SK-N-SH (cell line): ENCODE measurements at regions not wholly inside any gene's neighbourhood (a gene's known extent, or its start where the extent isn't known, plus 50 kb on each side); places are given as distances from the start of the nearest gene placed in this dataset.

Experiments
- CTCF ChIA-PET: fragments of 300-600, 350-600 bp; formaldehyde crosslinking; extraction: SDS; loops from one replicate; lab custom pipeline; 2021; lab: Yijun Ruan, JAX
- POLR2A ChIA-PET: fragments of 350-600 bp; sonication (Branson Sonifier 250); formaldehyde crosslinking; extraction: SDS; loops from one replicate; lab custom pipeline; 2020; ENCODE audit warnings: antibody characterized with exemption, inconsistent platforms; lab: Yijun Ruan, JAX
- DNase-seq: peaks from one replicate; pipeline ENCODE4 v3.0.0; 2012
- H2AFZ ChIP-seq: fragments of 200-600 bp; sonication (generic); 2 replicates; pipeline ENCODE4 v1.8.1; 2016; ENCODE audit warnings: antibody characterized with exemption, mild to moderate bottlenecking, low read depth
- H3F3A ChIP-seq: fragments of 200-600 bp; sonication (generic); replicated peaks from 2 replicates; pipeline ENCODE3; 2016; ENCODE audit warnings: antibody characterized with exemption, mild to moderate bottlenecking; ENCODE audit not compliant: insufficient read depth
- H3K27ac ChIP-seq, 2 experiments: fragments of 200-500 bp in 1 of 2; fragments of 200-600 bp in 1 of 2; sonication (Bioruptor generic) in 1 of 2; sonication (generic), shearing (Covaris generic) in 1 of 2; 2 replicates each; pipeline versions ENCODE4 v1.5.1 to v1.6.1; 2014 to 2016; ENCODE audit warnings: low read depth in 2 of 2, inconsistent platforms in 1 of 2, low read length in 1 of 2, mild to moderate bottlenecking in 1 of 2, mixed read lengths in 1 of 2
- H3K27me3 ChIP-seq: fragments of 200-600 bp; sonication (generic), shearing (Covaris generic); 2 replicates; pipeline ENCODE4 v1.6.1; 2016; ENCODE audit warnings: mixed run types; ENCODE audit not compliant: insufficient read depth
- H3K36me3 ChIP-seq, 2 experiments: fragments of 200-500 bp in 1 of 2; fragments of 200-600 bp in 1 of 2; sonication (Bioruptor generic) in 1 of 2; sonication (generic) in 1 of 2; replicated peaks in 1 of 2; 2 replicates each; pipeline versions ENCODE3 to v1.5.1; 2014 to 2016; ENCODE audit warnings: low read length in 1 of 2, mild to moderate bottlenecking in 1 of 2; ENCODE audit not compliant: insufficient read depth in 2 of 2, control insufficient read depth in 1 of 2
- H3K4me1 ChIP-seq, 2 experiments: fragments of 200-500 bp in 1 of 2; fragments of 200-600 bp in 1 of 2; sonication (Bioruptor generic) in 1 of 2; sonication (generic), shearing (Covaris generic) in 1 of 2; 2 replicates each; pipeline versions ENCODE4 v1.5.1 to v1.6.1; 2014 to 2016; ENCODE audit warnings: low read depth in 1 of 2, low read length in 1 of 2, mixed run types in 1 of 2; ENCODE audit not compliant: insufficient read depth in 2 of 2, control insufficient read depth in 1 of 2
- H3K4me2 ChIP-seq: fragments of 200-600 bp; sonication (generic), shearing (Covaris generic); 2 replicates; pipeline ENCODE4 v1.6.1; 2017; ENCODE audit warnings: mixed run types
- H3K4me3 ChIP-seq, 2 experiments: fragments of 200-500 bp in 1 of 2; fragments of 200-600 bp in 1 of 2; sonication (Bioruptor generic) in 1 of 2; sonication (generic), shearing (Covaris generic) in 1 of 2; 2 replicates each; pipeline versions ENCODE4 v1.5.1 to v1.8.1; 2014 to 2016; ENCODE audit warnings: low read depth in 2 of 2, inconsistent platforms in 1 of 2, low read length in 1 of 2, mild to moderate bottlenecking in 1 of 2, mixed read lengths in 1 of 2, moderate library complexity in 1 of 2
- H3K79me2 ChIP-seq: fragments of 200-600 bp; sonication (generic); 2 replicates; pipeline ENCODE4 v1.8.1; 2017; ENCODE audit warnings: mild to moderate bottlenecking; ENCODE audit not compliant: insufficient read depth
- H3K9ac ChIP-seq: fragments of 200-600 bp; sonication (generic); 2 replicates; pipeline ENCODE4 v1.6.1; 2017; ENCODE audit warnings: mixed run types
- H3K9me2 ChIP-seq: fragments of 200-600 bp; sonication (generic); 2 replicates; pipeline ENCODE4 v1.6.1; 2017; ENCODE audit warnings: mixed run types
- H3K9me3 ChIP-seq: fragments of 200-600 bp; sonication (generic); 2 replicates; pipeline ENCODE4 v1.6.1; 2017; ENCODE audit warnings: mixed run types, mild to moderate bottlenecking, moderate library complexity
- H4K20me1 ChIP-seq: fragments of 200-600 bp; sonication (generic); 2 replicates; pipeline ENCODE4 v1.6.1; 2017; ENCODE audit warnings: mild to moderate bottlenecking, mixed run types; ENCODE audit not compliant: insufficient read depth
- EP300 ChIP-seq, 2 experiments: IDR thresholded peaks; 2 replicates each; pipeline versions ENCODE4 v1.4.0 to v1.6.1; 2012; ENCODE audit warnings: borderline replicate concordance in 1 of 2, low read depth in 1 of 2, low read length in 1 of 2
- FOXJ3 ChIP-seq: sonication (generic); formaldehyde crosslinking; IDR thresholded peaks from 2 replicates; pipeline ENCODE4 v1.5.1; 2020; ENCODE audit warnings: mild to moderate bottlenecking, missing genetic modification reagents
- FOXM1 ChIP-seq: IDR thresholded peaks from 2 replicates; pipeline ENCODE4 v1.4.0; 2012; ENCODE audit warnings: low read depth, mild to moderate bottlenecking
- JUND ChIP-seq: IDR thresholded peaks from 2 replicates; pipeline ENCODE4 v1.4.0; 2012
- MXI1 ChIP-seq: IDR thresholded peaks from 2 replicates; pipeline ENCODE4 v1.6.1; 2012; ENCODE audit warnings: mild to moderate bottlenecking, low read depth, low read length, improper control_type of control experiment
- NRF1 ChIP-seq: IDR thresholded peaks from 2 replicates; pipeline ENCODE4 v1.6.1; 2012; ENCODE audit warnings: low read depth, mild to moderate bottlenecking, low read length
- RCOR1 ChIP-seq: fragments of 150-350 bp; IDR thresholded peaks from 2 replicates; pipeline ENCODE4 v1.6.1; 2017; ENCODE audit warnings: antibody characterized with exemption, low read length
- REST ChIP-seq: IDR thresholded peaks from 2 replicates; pipeline ENCODE4 v1.6.1; 2012; ENCODE audit warnings: mild to moderate bottlenecking, low read depth, low read length, moderate library complexity
- RFX5 ChIP-seq: IDR thresholded peaks from 2 replicates; pipeline ENCODE4 v1.6.1; 2012; ENCODE audit warnings: mild to moderate bottlenecking, improper control_type of control experiment, low read length
- RXRA ChIP-seq: IDR thresholded peaks from 2 replicates; pipeline ENCODE4 v1.4.0; 2012; ENCODE audit warnings: low read depth, mild to moderate bottlenecking, borderline replicate concordance
- WGBS: methylation state at CpG from one replicate; pipeline ENCODE4 v1.1.6; 2017; ENCODE audit warnings: low lambda C conversion rate; 5-methylcytosine and 5-hydroxymethylcytosine counted together
- TF ChIP-seq, protein P1 (sequence below): IDR thresholded peaks from 2 replicates; pipeline ENCODE4; 2012
- TF ChIP-seq, protein P2 (sequence below): IDR thresholded peaks from 2 replicates; pipeline ENCODE4 v1.4.0; 2012; ENCODE audit warnings: low read depth, borderline replicate concordance
- TF ChIP-seq, protein P3 (sequence below): fragments of 150-350 bp; IDR thresholded peaks from 2 replicates; pipeline ENCODE4 v1.6.1; 2016; ENCODE audit warnings: mild to moderate bottlenecking, low read depth, low read length

GRCh38 chr1:193697776-193698175 is 511.4 kb upstream of the B3GALT2 start:
- Histone ChIP-seq H3K27me3 (no peaks in the 10 kb centered on the region), H3K9me3 (no peaks in the 10 kb centered on the region), H2AFZ (no peak overlapping the region), H4K20me1 (no peaks in the 10 kb centered on the region), H3K9me2 (no peaks in the 10 kb centered on the region), H3K9ac (no peak overlapping the region), H3K4me2 (no peak overlapping the region), H3K79me2 (no peaks in the 10 kb centered on the region), H3K4me3 (no peak overlapping the region), H3K4me1 (peaks cover 4% of the 10 kb centered on the region in 2 experiments; a peak in 2 of 4 replicates), H3K36me3 (no peaks in the 10 kb centered on the region), H3K27ac (no peak overlapping the region), H3F3A (peaks cover 11% of the 10 kb centered on the region)
- 36% methylated on average over 3 of the region's 3 CpGs for WGBS
- ChIA-PET POLR2A (no interaction called here), CTCF (no interaction called here)
- TF ChIP-seq, protein P1, sequence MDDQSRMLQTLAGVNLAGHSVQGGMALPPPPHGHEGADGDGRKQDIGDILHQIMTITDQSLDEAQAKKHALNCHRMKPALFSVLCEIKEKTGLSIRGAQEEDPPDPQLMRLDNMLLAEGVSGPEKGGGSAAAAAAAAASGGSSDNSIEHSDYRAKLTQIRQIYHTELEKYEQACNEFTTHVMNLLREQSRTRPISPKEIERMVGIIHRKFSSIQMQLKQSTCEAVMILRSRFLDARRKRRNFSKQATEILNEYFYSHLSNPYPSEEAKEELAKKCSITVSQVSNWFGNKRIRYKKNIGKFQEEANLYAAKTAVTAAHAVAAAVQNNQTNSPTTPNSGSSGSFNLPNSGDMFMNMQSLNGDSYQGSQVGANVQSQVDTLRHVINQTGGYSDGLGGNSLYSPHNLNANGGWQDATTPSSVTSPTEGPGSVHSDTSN, result no peak
- no peak for TF ChIP-seq EP300 (IDR thresholded peaks at IDR 0.05; ENCODE audit: borderline replicate concordance in 1 of 2, low read depth in 1 of 2, low read length in 1 of 2)
- no peak for TF ChIP-seq RXRA
- no peak for TF ChIP-seq RFX5
- no peak for TF ChIP-seq REST
- no peak for TF ChIP-seq FOXM1
- no peak for TF ChIP-seq JUND
- DNase-seq, result no peak

GRCh38 chr1:193697115-193697762 is 510.8 kb upstream of the B3GALT2 start:
- H3K79me2 ChIP-seq, result no peaks in the 10 kb centered on the region
- 57% methylated on average over 2 of the region's 2 CpGs for WGBS
- CTCF ChIA-PET, result no interaction called here
- no peak overlapping the region for H2AFZ ChIP-seq
- H3K27me3 ChIP-seq, result no peaks in the 10 kb centered on the region
- H4K20me1 ChIP-seq, result no peaks in the 10 kb centered on the region
- DNase-seq, result no peak
- no peak overlapping the region for H3K4me2 ChIP-seq
- H3K9me2 ChIP-seq, result no peaks in the 10 kb centered on the region
- H3K9ac ChIP-seq, result no peak overlapping the region
- no peak for TF ChIP-seq FOXJ3
- TF ChIP-seq, protein P2, sequence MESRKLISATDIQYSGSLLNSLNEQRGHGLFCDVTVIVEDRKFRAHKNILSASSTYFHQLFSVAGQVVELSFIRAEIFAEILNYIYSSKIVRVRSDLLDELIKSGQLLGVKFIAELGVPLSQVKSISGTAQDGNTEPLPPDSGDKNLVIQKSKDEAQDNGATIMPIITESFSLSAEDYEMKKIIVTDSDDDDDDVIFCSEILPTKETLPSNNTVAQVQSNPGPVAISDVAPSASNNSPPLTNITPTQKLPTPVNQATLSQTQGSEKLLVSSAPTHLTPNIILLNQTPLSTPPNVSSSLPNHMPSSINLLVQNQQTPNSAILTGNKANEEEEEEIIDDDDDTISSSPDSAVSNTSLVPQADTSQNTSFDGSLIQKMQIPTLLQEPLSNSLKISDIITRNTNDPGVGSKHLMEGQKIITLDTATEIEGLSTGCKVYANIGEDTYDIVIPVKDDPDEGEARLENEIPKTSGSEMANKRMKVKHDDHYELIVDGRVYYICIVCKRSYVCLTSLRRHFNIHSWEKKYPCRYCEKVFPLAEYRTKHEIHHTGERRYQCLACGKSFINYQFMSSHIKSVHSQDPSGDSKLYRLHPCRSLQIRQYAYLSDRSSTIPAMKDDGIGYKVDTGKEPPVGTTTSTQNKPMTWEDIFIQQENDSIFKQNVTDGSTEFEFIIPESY, result no peak
- no peak for TF ChIP-seq EP300 (IDR thresholded peaks at IDR 0.05; ENCODE audit: borderline replicate concordance in 1 of 2, low read depth in 1 of 2, low read length in 1 of 2)
- no peak for TF ChIP-seq RCOR1
- no peak for TF ChIP-seq NRF1
- TF ChIP-seq, protein P3, sequence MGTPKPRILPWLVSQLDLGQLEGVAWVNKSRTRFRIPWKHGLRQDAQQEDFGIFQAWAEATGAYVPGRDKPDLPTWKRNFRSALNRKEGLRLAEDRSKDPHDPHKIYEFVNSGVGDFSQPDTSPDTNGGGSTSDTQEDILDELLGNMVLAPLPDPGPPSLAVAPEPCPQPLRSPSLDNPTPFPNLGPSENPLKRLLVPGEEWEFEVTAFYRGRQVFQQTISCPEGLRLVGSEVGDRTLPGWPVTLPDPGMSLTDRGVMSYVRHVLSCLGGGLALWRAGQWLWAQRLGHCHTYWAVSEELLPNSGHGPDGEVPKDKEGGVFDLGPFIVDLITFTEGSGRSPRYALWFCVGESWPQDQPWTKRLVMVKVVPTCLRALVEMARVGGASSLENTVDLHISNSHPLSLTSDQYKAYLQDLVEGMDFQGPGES, result no peak
- TF ChIP-seq MXI1, result no peak
- no peak for TF ChIP-seq FOXM1
- H3F3A ChIP-seq, result peaks cover 11% of the 10 kb centered on the region
- POLR2A ChIA-PET, result no interaction called here
- no peaks in the 10 kb centered on the region for H3K9me3 ChIP-seq
- no peak overlapping the region for H3K27ac ChIP-seq
- H3K36me3 ChIP-seq, result no peaks in the 10 kb centered on the region
- H3K4me1 ChIP-seq, result peaks cover 4% of the 10 kb centered on the region in 2 experiments; a peak in 2 of 4 replicates
- no peak overlapping the region for H3K4me3 ChIP-seq
